WTC11 (cell line): ENCODE measurements at regions not wholly inside any gene's neighbourhood (a gene's known extent, or its start where the extent isn't known, plus 50 kb on each side); places are given as distances from the start of the nearest gene placed in this dataset.
"Not testable (repeated sequence)": the region's sequence is repeated elsewhere in the genome, so short reads cannot be mapped to it uniquely, and the experiment has no call there.

Experiments used
- ATAC-seq: fragments of 200-7000 bp; cut with Tn5 transposase; 2 replicates; pipeline ENCODE4 v1.10.0; 2021; ENCODE audit warnings: mild to moderate bottlenecking, moderate library complexity
- CTCF ChIA-PET: fragments of 300-600 bp; sonication (Branson Sonifier 250); formaldehyde crosslinking; loops from one replicate; lab custom pipeline; 2021; ENCODE audit warnings: antibody characterized with exemption; lab: Charles Lee
- POLR2A ChIA-PET: fragments of 350-600 bp; sonication (Branson Sonifier 250); formaldehyde crosslinking; loops from one replicate; lab custom pipeline; 2021; ENCODE audit warnings: antibody characterized with exemption; lab: Charles Lee
- DNase-seq: peaks from one replicate; pipeline ENCODE4 v3.0.0; 2021; ENCODE audit warnings: low spot score
- H3K27ac Mint-ChIP-seq: 2 replicates; pipeline ENCODE4 v1.8.0; 2021; ENCODE audit warnings: mixed read lengths
- H3K27me3 Mint-ChIP-seq: 2 replicates; pipeline ENCODE4 v1.8.0; 2021; ENCODE audit warnings: low read depth, mild to moderate bottlenecking, moderate library complexity, mixed read lengths
- H3K36me3 Mint-ChIP-seq: 2 replicates; pipeline ENCODE4 v1.8.0; 2021; ENCODE audit warnings: mixed read lengths
- H3K4me1 Mint-ChIP-seq: 2 replicates; pipeline ENCODE4 v1.8.0; 2022; ENCODE audit warnings: mixed read lengths
- H3K4me3 Mint-ChIP-seq: 2 replicates; pipeline ENCODE4 v1.8.0; 2021; ENCODE audit warnings: mild to moderate bottlenecking, moderate library complexity, mixed read lengths
- H3K9me3 Mint-ChIP-seq: 2 replicates; pipeline ENCODE4 v1.8.0; 2021; ENCODE audit warnings: mixed read lengths
- PRDM15 ChIP-seq: sonication (generic); formaldehyde crosslinking; IDR thresholded peaks from 2 replicates; pipeline ENCODE4 v1.8.0; 2022; ENCODE audit warnings: missing genetic modification reagents

- TF ChIP-seq PRDM15 (CRISPR knock-in tag): no peak
These were observed 84.7 kb downstream of the CMAS start (continued) for GRCh38 chr12:22130671-22131070.

- H3K4me3 Mint-ChIP-seq, CTCF ChIA-PET, DNase-seq, ATAC-seq, H3K27me3 Mint-ChIP-seq, H3K4me1 Mint-ChIP-seq, H3K36me3 Mint-ChIP-seq, POLR2A ChIA-PET: not testable (repeated sequence)
- H3K27ac Mint-ChIP-seq: peak overlapping the region; percentile 86; the same call in 1 of the 2 replicates
- peaks cover 22% of the 10 kb centered on the region for H3K9me3 Mint-ChIP-seq
These were observed 90.6 kb downstream of the CMAS start for GRCh38 chr12:22136604-22137117.
